ENCODE measurements at regions not wholly inside any gene's neighbourhood (a gene's known extent, or its start where the extent isn't known, plus 50 kb on each side); places are given as distances from the start of the nearest gene placed in this dataset.
"Not testable (repeated sequence)": the region's sequence is repeated elsewhere in the genome, so short reads cannot be mapped to it uniquely, and the experiment has no call there.

- Histone ChIP-seq H3K27ac (ENCODE audit: low read depth, low read length) (no peak overlapping the region), H3K36me3 (ENCODE audit: control insufficient read depth in 1 of 2, insufficient read depth in 2 of 2, low read length in 2 of 2) (no peaks in the 10 kb centered on the region), H3K4me3 (ENCODE audit: low read depth in 1 of 2, low read length in 2 of 2) (no peak overlapping the region), H3K9me3 (ENCODE audit: control insufficient read depth in 1 of 2, low read length in 2 of 2) (no peaks in the 10 kb centered on the region), H3K27me3 (ENCODE audit: control insufficient read depth in 1 of 2, insufficient read depth in 2 of 2, low read length in 2 of 2) (no peaks in the 10 kb centered on the region), H3K9ac (ENCODE audit: low read depth in 1 of 2, low read length in 2 of 2) (no peak overlapping the region), H3K4me1 (ENCODE audit: control insufficient read depth in 1 of 2, insufficient read depth in 2 of 2, low read length in 2 of 2) (no peaks in the 10 kb centered on the region)
Measured at GRCh38 chr6:27121640-27122039, 125.9 kb upstream of the PRSS16 start.

DNA sequence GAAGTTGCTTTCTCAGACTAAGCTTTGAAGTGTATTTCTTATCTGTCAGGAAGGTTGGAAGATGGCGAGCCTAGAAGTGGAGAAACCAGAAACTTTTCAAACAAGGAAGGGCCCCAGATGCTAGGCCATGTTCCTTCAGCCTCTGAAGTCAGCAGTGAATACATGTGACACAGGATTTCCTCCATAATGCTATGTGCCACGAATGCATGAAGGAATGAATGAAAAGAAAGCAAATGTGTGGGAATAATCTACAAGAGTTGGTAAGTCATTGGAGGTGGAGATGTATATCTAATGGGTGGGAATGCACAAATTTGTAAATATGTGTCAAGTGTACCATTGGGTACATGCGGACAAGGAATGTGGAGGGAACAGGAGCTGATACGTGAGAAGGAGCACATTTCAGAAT, 123.2 kb upstream of the PRSS16 start:
- Histone ChIP-seq H3K4me1 (ENCODE audit: control insufficient read depth in 1 of 2, insufficient read depth in 2 of 2, low read length in 2 of 2) (no peaks in the 10 kb centered on the region), H3K27ac (ENCODE audit: low read depth, low read length) (no peak overlapping the region), H3K36me3 (ENCODE audit: control insufficient read depth in 1 of 2, insufficient read depth in 2 of 2, low read length in 2 of 2) (no peaks in the 10 kb centered on the region), H3K4me3 (ENCODE audit: low read depth in 1 of 2, low read length in 2 of 2) (no peak overlapping the region), H3K9me3 (ENCODE audit: control insufficient read depth in 1 of 2, low read length in 2 of 2) (no peaks in the 10 kb centered on the region), H3K9ac (ENCODE audit: low read depth in 1 of 2, low read length in 2 of 2) (no peak overlapping the region), H3K27me3 (ENCODE audit: control insufficient read depth in 1 of 2, insufficient read depth in 2 of 2, low read length in 2 of 2) (no peaks in the 10 kb centered on the region)

DNA sequence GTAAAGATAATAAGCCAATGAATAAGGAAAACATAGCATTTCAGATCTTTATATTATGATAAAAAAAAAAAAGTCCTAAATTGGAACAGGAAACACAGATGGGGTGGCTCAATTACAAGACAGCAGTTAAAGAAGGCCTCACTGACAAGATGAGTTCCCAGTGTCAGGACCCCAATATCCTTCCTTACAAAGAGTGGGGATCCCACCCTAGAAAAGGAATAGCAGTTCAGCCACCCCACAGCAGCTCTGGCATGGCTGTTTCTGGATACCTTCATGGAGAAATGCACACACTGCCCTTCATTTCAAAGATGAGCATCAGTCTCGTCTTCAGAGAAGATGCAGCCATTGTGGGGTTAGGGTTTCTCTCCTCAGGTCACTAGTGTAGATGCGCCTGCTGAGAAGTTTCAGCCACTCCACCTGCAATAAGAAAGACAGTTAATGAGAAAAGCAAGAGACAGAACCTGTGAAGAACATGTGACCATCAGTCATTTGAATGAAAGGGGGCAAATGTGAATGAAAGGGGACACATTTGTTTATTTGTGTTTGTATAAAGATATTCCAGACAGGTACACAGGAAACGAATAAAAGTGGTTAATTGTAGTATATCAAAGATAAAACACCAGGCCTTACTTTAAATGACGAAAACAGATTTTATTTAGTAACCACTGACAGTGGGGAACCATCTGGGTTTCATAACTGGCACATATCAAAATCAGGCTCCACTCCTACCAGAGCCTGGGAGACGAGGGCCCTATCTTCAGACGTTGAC, 121.3 kb upstream of the PRSS16 start:
- H3K27ac ChIP-seq (ENCODE audit: low read depth, low read length): no peak overlapping the region
- peaks cover 4% of the 10 kb centered on the region in 2 donors for H3K4me1 ChIP-seq (ENCODE audit: control insufficient read depth in 1 of 2, insufficient read depth in 2 of 2, low read length in 2 of 2)

DNA sequence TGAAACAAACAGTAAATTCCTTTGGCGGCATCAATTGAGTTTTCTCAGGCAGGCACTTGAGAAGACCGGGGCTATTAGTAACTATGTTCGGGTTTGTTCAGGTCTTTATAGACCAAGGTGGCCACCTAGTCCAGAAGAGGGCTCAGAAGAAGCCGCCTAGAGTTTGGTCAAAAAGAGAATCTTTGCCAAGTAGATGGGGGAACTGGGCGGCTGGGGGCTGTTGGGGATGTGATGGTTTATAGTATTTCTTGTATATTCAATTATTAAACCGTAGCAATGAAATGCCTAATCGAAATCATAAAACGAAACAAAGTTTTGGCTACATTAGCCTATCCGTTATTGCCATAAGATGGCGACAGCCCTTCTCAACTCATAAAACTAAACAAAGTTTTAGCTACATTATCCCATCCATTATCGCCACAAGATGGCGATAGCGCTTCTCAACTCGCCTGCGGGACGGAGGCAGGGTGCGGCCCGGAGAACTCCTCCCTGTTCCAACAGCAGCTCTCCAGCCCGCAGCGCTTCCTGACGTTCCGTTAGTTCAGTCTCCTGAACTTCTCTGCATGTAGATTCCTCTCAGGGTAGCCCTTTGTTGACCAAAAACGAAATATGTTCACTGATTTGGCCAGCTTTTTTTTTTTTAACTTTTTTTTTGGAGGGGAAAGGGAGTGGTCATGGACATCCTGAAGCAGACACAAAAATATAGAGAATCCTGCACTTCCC, 120.5 kb upstream of the PRSS16 start:
- no peaks in the 10 kb centered on the region for H3K9me3 ChIP-seq (ENCODE audit: control insufficient read depth in 1 of 2, low read length in 2 of 2)
- peaks cover 4 to 6% of the 10 kb centered on the region in 2 donors for H3K4me1 ChIP-seq (ENCODE audit: control insufficient read depth in 1 of 2, insufficient read depth in 2 of 2, low read length in 2 of 2)
- peak overlapping the region; percentile 48 to 55 for H3K4me3 ChIP-seq (ENCODE audit: low read depth in 1 of 2, low read length in 2 of 2)
- H3K27ac ChIP-seq (ENCODE audit: low read depth, low read length): no peak overlapping the region
- H3K36me3 ChIP-seq (ENCODE audit: control insufficient read depth in 1 of 2, insufficient read depth in 2 of 2, low read length in 2 of 2): no peaks in the 10 kb centered on the region
- H3K27me3 ChIP-seq (ENCODE audit: control insufficient read depth in 1 of 2, insufficient read depth in 2 of 2, low read length in 2 of 2): no peaks in the 10 kb centered on the region
- H3K9ac ChIP-seq (ENCODE audit: low read depth in 1 of 2, low read length in 2 of 2): peak overlapping the region in 1 of 2 donors; percentile 37

More for the DNA sequence above, 121.3 kb upstream of the PRSS16 start:
- H3K9ac ChIP-seq (ENCODE audit: low read depth in 1 of 2, low read length in 2 of 2): no peak overlapping the region
- H3K27me3 ChIP-seq (ENCODE audit: control insufficient read depth in 1 of 2, insufficient read depth in 2 of 2, low read length in 2 of 2): no peaks in the 10 kb centered on the region
- H3K36me3 ChIP-seq (ENCODE audit: control insufficient read depth in 1 of 2, insufficient read depth in 2 of 2, low read length in 2 of 2): no peaks in the 10 kb centered on the region
- H3K9me3 ChIP-seq (ENCODE audit: control insufficient read depth in 1 of 2, low read length in 2 of 2): no peaks in the 10 kb centered on the region
- H3K4me3 ChIP-seq (ENCODE audit: low read depth in 1 of 2, low read length in 2 of 2): peak overlapping the region in 1 of 2 donors; percentile 55

DNA sequence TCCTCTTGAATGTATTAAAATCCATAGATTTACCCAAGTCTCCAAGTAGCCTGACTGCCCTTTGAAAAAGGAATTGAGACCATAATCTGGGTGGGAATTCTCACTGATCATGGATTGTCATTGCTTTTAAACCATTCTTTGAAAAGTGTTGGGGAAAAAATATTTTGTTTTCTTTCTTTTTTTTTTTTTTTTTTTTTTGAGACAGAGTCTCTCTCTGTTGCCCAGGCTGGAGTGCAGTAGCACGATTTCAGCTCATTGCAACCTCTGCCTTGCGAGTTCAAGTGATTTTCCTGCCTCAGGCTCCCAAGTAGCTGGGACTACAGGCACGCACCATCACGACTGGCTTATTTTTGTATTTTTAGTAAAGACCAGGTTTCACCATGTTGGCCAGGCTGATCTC, 119.6 kb upstream of the PRSS16 start:
- not testable (repeated sequence) for H3K27me3 ChIP-seq (ENCODE audit: control insufficient read depth in 1 of 2, insufficient read depth in 2 of 2, low read length in 2 of 2); H3K4me3 ChIP-seq (ENCODE audit: low read depth in 1 of 2, low read length in 2 of 2); H3K36me3 ChIP-seq (ENCODE audit: control insufficient read depth in 1 of 2, insufficient read depth in 2 of 2, low read length in 2 of 2); H3K9me3 ChIP-seq (ENCODE audit: control insufficient read depth in 1 of 2, low read length in 2 of 2); H3K27ac ChIP-seq (ENCODE audit: low read depth, low read length); H3K9ac ChIP-seq (ENCODE audit: low read depth in 1 of 2, low read length in 2 of 2)
- H3K4me1 ChIP-seq (ENCODE audit: control insufficient read depth in 1 of 2, insufficient read depth in 2 of 2, low read length in 2 of 2): peaks cover 9 to 10% of the 10 kb centered on the region in 2 donors

GRCh38 chr6:27128311-27129094, 119.0 kb upstream of the PRSS16 start:
- H3K4me3 ChIP-seq (ENCODE audit: low read depth in 1 of 2, low read length in 2 of 2): no peak overlapping the region
- H3K4me1 ChIP-seq (ENCODE audit: control insufficient read depth in 1 of 2, insufficient read depth in 2 of 2, low read length in 2 of 2): peaks cover 9 to 15% of the 10 kb centered on the region in 2 donors
- H3K9me3 ChIP-seq (ENCODE audit: control insufficient read depth in 1 of 2, low read length in 2 of 2): no peaks in the 10 kb centered on the region
- H3K9ac ChIP-seq (ENCODE audit: low read depth in 1 of 2, low read length in 2 of 2): no peak overlapping the region
- no peak overlapping the region for H3K27ac ChIP-seq (ENCODE audit: low read depth, low read length)
- H3K36me3 ChIP-seq (ENCODE audit: control insufficient read depth in 1 of 2, insufficient read depth in 2 of 2, low read length in 2 of 2): no peaks in the 10 kb centered on the region
- H3K27me3 ChIP-seq (ENCODE audit: control insufficient read depth in 1 of 2, insufficient read depth in 2 of 2, low read length in 2 of 2): no peaks in the 10 kb centered on the region

DNA sequence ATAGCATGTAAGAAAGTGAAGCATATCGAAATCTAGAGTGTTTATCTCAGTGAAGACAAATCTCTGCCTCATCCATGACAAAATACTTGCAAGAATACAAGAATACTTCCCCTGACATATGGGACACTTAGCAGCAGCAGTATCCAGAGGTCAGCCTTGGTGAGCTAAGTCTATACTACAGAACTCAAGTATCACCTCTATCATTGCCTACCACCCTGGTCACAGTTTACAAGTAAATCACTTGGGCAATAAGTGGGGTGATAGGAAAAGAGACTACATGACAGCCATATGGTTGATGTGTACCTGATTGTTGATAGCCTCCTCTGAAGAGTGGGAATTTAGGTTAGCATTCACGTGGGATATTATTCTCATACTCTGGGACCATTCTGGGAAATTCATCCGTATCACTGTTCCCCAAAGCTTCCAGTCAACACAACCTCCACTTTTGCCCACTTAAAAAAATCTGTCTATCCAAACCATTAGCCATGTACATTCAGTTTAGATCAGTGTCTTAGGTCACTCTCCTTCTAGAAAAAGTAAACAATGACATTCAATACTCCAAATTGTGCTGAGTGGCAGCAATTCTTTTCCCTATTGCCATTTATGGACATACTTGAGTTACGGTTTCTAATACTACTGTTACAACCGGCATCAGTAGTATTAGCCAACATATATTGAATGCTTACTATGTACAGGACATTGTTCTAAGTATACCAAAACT, 118.2 kb upstream of the PRSS16 start:
- no peaks in the 10 kb centered on the region for H3K9me3 ChIP-seq (ENCODE audit: control insufficient read depth in 1 of 2, low read length in 2 of 2)
- no peak overlapping the region for H3K4me3 ChIP-seq (ENCODE audit: low read depth in 1 of 2, low read length in 2 of 2)
- no peaks in the 10 kb centered on the region for H3K27me3 ChIP-seq (ENCODE audit: control insufficient read depth in 1 of 2, insufficient read depth in 2 of 2, low read length in 2 of 2)
- peaks cover 16 to 22% of the 10 kb centered on the region in 2 donors for H3K4me1 ChIP-seq (ENCODE audit: control insufficient read depth in 1 of 2, insufficient read depth in 2 of 2, low read length in 2 of 2)
- H3K27ac ChIP-seq (ENCODE audit: low read depth, low read length): no peak overlapping the region
- no peaks in the 10 kb centered on the region for H3K36me3 ChIP-seq (ENCODE audit: control insufficient read depth in 1 of 2, insufficient read depth in 2 of 2, low read length in 2 of 2)
- H3K9ac ChIP-seq (ENCODE audit: low read depth in 1 of 2, low read length in 2 of 2): no peak overlapping the region

GRCh38 chr6:27129917-27130316, 117.6 kb upstream of the PRSS16 start:
- Histone ChIP-seq H3K9me3 (ENCODE audit: control insufficient read depth in 1 of 2, low read length in 2 of 2) (no peaks in the 10 kb centered on the region), H3K9ac (ENCODE audit: low read depth in 1 of 2, low read length in 2 of 2) (no peak overlapping the region), H3K4me1 (ENCODE audit: control insufficient read depth in 1 of 2, insufficient read depth in 2 of 2, low read length in 2 of 2) (peaks cover 18 to 24% of the 10 kb centered on the region in 2 donors), H3K27me3 (ENCODE audit: control insufficient read depth in 1 of 2, insufficient read depth in 2 of 2, low read length in 2 of 2) (no peaks in the 10 kb centered on the region), H3K4me3 (ENCODE audit: low read depth in 1 of 2, low read length in 2 of 2) (no peak overlapping the region), H3K36me3 (ENCODE audit: control insufficient read depth in 1 of 2, insufficient read depth in 2 of 2, low read length in 2 of 2) (no peaks in the 10 kb centered on the region), H3K27ac (ENCODE audit: low read depth, low read length) (no peak overlapping the region)

DNA sequence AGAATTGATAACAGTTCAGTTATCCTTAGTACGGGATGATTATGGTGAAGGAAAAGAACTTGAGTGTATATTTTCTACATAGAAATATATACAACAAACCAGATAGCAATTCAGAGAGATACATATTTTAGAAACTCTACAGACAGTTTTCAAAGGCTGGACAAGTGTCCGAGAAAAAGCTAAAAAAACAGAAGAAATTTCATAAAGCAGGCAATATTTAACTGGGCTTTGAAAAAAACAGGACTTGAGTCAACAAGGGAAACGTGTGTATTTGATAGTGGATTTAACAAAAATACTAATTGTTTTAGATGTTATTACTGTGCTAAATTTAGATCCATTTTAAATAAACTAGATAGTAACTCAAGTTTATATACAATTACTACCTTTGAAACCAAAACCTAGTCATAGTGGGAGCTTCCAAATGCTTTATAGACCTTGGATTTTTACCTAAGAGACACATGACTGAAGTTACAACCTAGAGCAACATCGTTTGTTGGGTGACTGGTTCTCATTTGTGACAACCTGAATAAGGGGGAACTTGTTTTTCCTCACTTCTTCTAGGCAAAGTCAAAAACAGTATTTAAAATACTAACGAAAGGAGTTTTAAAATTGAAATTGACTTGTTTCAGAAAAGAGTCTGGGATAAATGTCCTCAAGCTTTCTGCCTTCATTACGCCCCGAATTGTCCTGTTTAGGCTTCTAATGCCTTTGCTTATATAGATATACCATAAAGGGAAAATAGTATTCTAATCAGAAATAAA, 116.7 kb upstream of the PRSS16 start:
- no peaks in the 10 kb centered on the region for H3K36me3 ChIP-seq (ENCODE audit: control insufficient read depth in 1 of 2, insufficient read depth in 2 of 2, low read length in 2 of 2)
- H3K27me3 ChIP-seq (ENCODE audit: control insufficient read depth in 1 of 2, insufficient read depth in 2 of 2, low read length in 2 of 2): no peaks in the 10 kb centered on the region
- H3K9ac ChIP-seq (ENCODE audit: low read depth in 1 of 2, low read length in 2 of 2): peak overlapping the region; percentile 51 to 55
- H3K27ac ChIP-seq (ENCODE audit: low read depth, low read length): peak overlapping the region; percentile 70
- H3K9me3 ChIP-seq (ENCODE audit: control insufficient read depth in 1 of 2, low read length in 2 of 2): no peaks in the 10 kb centered on the region
- H3K4me3 ChIP-seq (ENCODE audit: low read depth in 1 of 2, low read length in 2 of 2): peak overlapping the region; percentile 71
- peaks cover 18 to 24% of the 10 kb centered on the region in 2 donors for H3K4me1 ChIP-seq (ENCODE audit: control insufficient read depth in 1 of 2, insufficient read depth in 2 of 2, low read length in 2 of 2)

All from duodenal mucosa (tissue), 2 donors.